ENCODE measurements at regions not wholly inside any gene's neighbourhood (a gene's known extent, or its start where the extent isn't known, plus 50 kb on each side); places are given as distances from the start of the nearest gene placed in this dataset.
"Not testable (repeated sequence)": the region's sequence is repeated elsewhere in the genome, so short reads cannot be mapped to it uniquely, and the experiment has no call there.

DNA sequence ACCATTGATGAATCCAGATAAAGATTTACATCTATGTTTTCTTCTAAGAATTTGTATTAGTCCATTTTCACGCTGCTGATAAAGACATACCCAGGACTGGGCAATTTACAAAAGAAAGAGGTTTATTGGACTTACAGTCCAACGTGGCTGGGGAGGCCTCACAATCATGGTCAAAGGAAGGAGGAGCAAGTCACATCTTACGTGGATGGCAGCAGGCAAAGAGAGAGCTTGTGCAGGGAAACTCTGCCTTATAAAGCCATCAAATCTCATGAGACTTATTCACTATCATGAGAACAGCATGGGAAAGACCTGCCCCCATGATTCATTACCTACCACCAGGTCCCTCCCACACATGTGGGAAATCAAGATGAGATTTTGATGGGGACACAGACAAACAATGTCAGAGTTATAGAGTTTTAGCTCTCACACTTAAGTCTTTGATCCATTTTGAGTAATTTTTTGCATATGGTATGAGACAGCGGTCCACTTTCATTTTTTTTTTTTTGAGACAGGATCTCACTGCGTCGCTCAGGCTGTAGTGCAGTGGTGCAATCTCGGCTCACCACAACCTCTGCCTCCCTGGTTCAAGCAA lies 53.5 kb upstream of the JADE2 start:
- DNase-seq = not testable (repeated sequence)

DNA sequence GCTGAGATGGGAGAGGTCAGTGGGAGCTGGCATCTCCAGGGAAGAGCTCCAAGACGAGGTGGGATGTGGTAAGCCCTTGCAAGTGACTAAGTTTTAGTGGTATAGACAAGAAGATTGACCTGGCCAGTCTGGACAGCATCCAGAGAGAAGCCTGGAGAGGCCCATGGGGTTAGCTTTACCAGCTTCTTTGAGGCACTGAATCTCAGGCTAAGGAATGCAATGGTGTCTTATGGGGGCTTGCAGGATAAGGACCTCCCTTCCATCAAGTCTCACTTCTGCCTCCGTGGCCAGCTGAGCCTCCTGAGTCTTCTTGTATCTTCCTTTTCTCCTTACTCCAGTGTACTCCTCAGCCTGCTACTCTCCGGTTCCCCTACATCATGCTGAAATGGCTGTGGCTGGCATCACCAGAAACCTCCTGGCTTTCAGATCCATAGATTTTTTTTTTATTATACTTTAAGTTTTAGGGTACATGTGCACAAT lies 56.5 kb upstream of the JADE2 start:
- DNase-seq = no peak

DNA sequence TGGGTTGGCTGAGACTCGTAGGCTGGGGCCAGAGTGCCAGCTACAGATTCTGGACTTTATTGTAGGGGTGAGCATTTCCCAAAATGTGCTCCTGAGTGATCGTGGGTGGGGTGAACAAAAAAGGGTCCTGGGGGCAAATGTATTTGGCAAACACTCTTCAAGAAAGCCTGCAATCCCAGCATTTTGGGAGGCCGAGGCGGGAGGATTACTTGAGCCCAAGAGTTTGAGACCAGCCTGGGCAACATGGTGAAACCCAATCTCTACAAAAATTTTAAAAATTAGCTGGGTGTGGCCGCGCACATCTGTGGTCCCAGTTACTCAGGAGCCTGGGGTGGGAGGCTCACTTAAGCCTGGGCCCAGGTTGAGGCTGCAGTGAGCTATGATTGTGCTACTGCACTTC lies 55.5 kb upstream of the CDKN2AIPNL start:
- DNase-seq = no peak

DNA sequence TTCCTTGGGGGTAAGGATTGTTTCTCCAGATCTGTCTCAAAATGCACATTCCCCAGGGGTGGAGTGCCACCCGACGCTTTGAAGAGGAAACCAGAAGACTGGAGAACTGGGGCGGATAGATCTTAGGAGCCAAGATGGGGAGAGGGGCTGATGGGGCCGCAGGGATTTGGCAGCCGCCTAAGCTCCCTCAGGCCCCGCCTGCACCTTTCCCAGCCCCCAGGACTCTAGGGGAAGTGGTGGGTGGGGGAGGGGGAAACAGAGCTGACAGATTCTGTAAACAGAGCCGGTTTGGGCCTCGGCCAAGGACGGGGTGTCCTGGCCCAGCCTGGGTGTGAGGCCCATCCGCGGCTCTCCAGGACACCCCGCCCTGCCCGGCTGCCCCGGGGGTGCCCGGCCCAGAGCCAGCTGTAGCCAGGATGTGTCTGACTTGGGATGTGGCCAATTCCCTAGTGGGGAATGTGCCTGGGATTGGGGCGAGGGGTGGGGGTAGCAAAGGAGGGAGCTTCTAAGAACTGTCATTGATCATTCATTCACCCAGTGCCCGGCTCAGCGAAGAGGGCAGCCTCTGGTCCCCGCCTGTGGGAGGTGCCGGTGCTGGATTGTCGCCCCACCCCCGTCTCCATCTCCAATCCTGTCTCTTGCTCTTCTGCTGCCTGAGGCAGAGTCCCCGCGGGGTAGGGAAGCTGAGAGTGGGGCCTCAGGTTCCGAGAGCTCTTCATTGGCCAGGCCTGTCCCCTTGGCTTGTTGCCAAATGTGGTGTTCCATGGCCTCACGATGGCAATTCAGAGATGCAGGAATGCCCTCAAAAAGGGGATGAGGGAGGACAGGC lies 54.8 kb upstream of the CDKN2AIPNL start:
- DNase-seq = peak; percentile 15

DNA sequence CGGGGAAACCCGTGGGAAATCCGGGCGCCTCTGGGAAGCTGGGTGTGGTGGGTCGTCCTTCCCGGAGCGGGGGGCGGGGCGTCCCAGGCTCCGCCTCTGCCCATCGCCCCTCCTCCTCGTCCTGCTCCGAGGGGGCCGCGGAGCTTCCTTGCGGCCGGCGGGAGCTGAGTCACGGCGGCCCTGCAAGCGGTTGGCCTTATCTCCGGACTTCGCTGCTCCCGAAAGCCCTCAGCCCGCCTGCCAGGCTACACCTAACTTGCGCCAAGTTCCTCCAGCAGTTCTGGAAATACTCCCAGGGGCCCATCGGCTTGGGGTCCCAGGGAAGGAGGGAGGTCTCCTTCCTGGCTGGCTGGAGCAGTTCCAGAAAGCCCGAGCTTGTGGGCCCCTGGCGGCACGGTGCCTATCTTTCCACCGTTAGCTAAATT lies 54.1 kb upstream of the CDKN2AIPNL start:
- DNase-seq = peak; percentile 32

DNA sequence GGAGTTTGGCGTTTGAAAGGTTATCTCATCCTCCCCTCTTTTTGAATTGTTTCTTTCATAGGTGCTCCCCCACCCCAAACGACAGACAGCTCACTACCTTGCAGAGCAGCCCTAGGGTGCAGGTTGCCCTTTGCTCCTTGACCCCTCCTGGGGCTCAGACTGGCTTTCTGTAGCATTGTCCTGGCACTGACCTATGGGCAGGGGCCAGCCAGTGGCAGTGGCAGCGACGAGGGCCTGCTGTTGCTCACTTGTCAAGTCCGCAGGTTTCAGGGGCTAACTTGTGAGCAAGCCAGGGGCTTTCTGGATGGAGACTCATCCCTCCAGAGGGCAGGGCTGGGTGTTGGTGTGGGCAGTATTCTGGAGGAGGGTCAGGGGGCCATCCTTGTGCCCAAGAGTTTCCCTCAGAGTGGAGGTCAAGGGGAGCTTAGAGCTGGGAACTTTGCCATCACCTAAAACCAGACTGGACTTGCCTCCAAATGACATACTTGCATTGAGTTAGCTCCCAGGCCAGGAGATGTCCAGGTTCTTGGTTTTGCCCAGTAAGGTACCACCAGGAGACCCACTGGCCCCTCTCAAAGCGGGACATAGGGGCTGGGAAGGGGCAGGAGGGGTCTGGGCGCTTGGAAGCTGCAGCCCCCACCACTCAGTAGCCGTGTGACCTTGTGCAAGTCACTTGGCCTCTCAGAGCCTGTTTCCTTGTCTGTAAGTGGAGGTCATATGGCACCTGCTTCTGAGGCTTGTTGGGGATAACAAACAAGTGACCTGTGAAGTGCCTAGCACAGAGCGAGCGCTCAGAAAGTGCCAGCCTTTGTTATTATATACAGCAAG lies 53.5 kb upstream of the CDKN2AIPNL start:
- no peak for DNase-seq

DNA sequence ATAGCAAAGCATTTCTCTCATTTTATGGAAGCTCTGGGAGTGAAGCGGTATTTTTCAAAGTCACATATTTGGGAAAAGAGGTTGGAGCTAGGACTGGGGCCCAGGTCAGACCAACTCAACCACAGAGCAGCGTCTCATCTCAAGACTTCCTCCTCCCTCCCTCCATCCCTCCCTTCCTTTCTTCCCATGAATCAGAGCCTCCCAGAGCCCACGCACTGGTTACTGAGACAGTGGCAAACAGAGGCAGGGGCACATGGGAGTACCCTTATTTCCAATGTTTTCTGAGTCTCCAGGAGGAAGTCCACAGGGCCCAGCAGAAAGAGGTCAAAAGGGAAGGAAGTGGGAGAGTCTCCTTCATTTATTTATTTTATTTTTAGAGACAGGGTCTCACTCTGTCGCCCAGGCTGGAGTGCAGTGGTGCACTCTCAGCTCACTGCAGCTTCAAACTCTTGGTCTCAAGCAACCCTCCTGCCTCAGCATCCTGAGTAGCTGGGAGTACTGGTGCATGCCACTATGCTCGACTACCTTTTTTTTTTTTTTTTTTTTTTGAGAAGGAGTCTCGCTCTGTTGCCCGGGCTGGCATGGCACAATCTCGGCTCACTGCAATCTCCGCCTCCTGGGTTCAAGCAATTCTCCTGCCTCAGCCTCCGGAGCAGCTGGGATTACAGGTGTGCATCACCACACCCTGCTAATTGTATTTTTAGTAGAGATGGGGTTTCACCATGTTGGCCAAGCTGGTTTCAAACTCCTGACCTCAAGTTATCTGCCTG lies 52.5 kb upstream of the CDKN2AIPNL start:
- no peak for DNase-seq

DNA sequence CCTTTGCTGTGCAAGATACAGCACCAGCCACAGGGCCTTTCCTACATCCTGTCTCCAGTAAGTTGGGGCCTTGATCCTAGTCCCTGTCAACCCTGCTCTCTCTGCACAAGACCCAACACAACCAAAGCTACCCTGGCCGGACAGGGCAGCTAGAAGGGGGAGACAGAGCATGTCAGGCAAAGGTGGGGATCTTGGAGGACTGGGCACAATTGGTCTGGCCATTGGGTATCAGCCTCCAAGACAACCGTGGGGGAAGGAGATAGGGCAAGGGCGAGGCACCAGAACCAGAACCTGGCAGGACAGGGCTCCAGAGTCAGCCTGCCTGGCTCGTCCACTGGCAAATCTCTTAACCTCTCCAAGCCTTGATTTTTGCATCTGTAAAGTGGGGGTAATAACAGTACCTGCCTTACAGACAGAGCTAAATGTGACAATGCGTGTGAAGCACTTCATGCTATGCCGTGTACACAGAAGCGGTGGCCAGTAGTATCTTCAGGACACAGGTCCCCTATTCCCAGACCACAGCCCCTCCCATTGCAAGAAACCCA lies 51.6 kb upstream of the CDKN2AIPNL start:
- DNase-seq = no peak

DNA sequence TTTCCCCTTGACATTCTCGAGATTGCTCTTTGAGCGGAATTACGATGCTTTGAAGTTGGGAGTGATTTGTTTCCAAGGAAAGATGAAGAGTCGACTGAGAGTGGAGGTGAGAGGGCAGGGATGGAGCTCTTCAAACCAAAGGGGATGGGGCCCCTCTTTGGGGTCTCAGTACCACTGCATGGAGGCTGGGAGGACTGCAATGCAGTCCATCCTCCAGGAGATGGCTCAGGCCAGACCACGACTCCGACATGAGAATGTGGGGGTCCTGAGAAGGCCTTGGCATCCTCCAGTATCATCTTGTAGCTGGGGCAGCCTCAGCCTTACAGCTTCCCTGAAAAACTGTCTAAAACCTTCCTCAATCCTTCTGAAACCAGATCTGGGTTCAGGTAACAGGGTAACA lies 51.1 kb upstream of the CDKN2AIPNL start:
- no peak for DNase-seq

DNA sequence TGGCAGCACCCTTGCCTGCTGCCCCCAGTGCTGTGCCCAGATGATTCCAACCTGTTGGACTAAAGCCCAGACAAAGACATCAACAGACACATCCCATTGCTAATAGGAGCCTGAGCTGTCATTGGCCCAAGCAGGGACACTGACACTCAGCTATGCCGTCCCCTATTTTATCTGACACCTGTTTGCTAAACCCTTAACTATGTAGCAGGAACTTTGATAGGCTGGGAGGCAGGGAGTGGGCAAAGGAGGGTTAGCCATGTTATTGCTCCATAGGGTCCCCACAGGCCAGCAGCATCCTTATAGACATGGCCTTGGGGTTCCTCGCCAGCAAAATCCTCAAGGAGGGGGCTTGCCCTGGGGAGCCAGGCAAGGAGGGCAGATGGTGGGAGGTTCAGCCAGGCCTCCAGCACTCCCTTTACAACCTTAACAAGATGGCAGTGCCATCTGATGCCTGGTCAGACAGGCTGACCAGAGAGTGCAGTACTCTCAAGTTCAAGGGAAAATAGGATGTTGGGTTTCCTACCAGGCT lies 50.4 kb upstream of the CDKN2AIPNL start:
- DNase-seq = no peak

Measured in activated T-cell treated with anti-CD3 and anti-CD28 coated beads for 4 hours (primary cell).